Hepatocyte (in vitro differentiated cells): ENCODE measurements at regions not wholly inside any gene's neighbourhood (a gene's known extent, or its start where the extent isn't known, plus 50 kb on each side); places are given as distances from the start of the nearest gene placed in this dataset.

Source experiments
- EZH2phosphoT487 ChIP-seq: fragments of 200-600 bp; sonication (generic); IDR thresholded peaks from one replicate; pipeline ENCODE4 v1.6.1; 2018; ENCODE audit warnings: antibody characterized with exemption, mild to moderate bottlenecking, low read depth, moderate library complexity; ENCODE audit not compliant: unreplicated experiment, severe bottlenecking
- TF ChIP-seq, protein P1 (sequence below): fragments of 200-600 bp; sonication (generic); IDR thresholded peaks from 2 replicates; pipeline ENCODE4 v1.5.1; 2016; ENCODE audit warnings: antibody characterized with exemption, mild to moderate bottlenecking; ENCODE audit not compliant: poor library complexity

DNA sequence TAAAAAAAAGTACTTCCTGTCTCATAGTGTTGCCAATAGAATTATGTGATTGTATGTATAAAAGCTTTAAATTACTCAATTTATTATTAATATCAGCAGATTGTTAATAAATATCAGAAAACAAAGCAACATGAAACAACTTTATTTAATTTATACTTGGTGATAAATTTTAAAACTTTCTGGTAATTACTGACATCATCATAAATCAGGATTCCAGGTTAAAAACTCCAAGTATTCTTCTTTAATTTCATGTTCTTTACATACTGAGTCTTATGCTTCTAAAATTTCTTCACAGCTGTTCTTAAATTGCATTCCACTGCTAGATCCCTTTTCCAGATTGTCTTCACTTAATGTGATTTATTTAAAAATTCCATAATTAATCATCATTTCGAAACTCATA is 1224.5 kb downstream of the PCDH18 start:
- TF ChIP-seq, protein P1, sequence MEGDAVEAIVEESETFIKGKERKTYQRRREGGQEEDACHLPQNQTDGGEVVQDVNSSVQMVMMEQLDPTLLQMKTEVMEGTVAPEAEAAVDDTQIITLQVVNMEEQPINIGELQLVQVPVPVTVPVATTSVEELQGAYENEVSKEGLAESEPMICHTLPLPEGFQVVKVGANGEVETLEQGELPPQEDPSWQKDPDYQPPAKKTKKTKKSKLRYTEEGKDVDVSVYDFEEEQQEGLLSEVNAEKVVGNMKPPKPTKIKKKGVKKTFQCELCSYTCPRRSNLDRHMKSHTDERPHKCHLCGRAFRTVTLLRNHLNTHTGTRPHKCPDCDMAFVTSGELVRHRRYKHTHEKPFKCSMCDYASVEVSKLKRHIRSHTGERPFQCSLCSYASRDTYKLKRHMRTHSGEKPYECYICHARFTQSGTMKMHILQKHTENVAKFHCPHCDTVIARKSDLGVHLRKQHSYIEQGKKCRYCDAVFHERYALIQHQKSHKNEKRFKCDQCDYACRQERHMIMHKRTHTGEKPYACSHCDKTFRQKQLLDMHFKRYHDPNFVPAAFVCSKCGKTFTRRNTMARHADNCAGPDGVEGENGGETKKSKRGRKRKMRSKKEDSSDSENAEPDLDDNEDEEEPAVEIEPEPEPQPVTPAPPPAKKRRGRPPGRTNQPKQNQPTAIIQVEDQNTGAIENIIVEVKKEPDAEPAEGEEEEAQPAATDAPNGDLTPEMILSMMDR = no peak
- TF ChIP-seq EZH2phosphoT487 = no peak
